ENCODE measurements at regions not wholly inside any gene's neighbourhood (a gene's known extent, or its start where the extent isn't known, plus 50 kb on each side); places are given as distances from the start of the nearest gene placed in this dataset.

GRCh38 chr6:140718021-140718420, 1343.6 kb upstream of the CITED2 start:
- TF ChIP-seq YY1 (IDR thresholded peaks at IDR 0.05; ENCODE audit: insufficient read depth, insufficient read length) (no peak), SUZ12 (IDR thresholded peaks at IDR 0.05; ENCODE audit: extremely low read depth, insufficient read depth, insufficient read length) (no peak), ZNF274 (IDR thresholded peaks at IDR 0.05; ENCODE audit: low read depth, low read length) (no peak)
